Gastrocnemius medialis (tissue), 4 donors: ENCODE measurements at regions not wholly inside any gene's neighbourhood (a gene's known extent, or its start where the extent isn't known, plus 50 kb on each side); places are given as distances from the start of the nearest gene placed in this dataset.

ENCODE experiments used
- CTCF ChIP-seq, 5 experiments: fragments of 450-650 bp in 3 of 5; fragments of 200-600 bp in 2 of 5; sonication (generic) in 2 of 5; IDR thresholded peaks in 4 of 5; conservative IDR thresholded peaks in 1 of 5; 1 replicate in 4 of 5; 2 replicates in 1 of 5; pipeline ENCODE4 v1.5.1; 2016 to 2019; ENCODE audit warnings: antibody characterized with exemption in 5 of 5, mild to moderate bottlenecking in 3 of 5, moderate library complexity in 3 of 5
- POLR2A ChIP-seq, 2 donors: fragments of 450-650 bp; IDR thresholded peaks; one replicate each; pipeline ENCODE4 v1.6.1; 2017; ENCODE audit warnings: antibody characterized with exemption in 2 of 2, mild to moderate bottlenecking in 2 of 2, moderate library complexity in 2 of 2

- TF ChIP-seq CTCF (IDR thresholded peaks at IDR 0.05 in 4 of 5, conservative IDR thresholded peaks at IDR 0.05 in 1 of 5), result no peak
- TF ChIP-seq POLR2A (IDR thresholded peaks at IDR 0.05), result no peak
These were observed 309.0 kb downstream of the IRX1 start for GRCh38 chr5:3904584-3904983.
